Neural cell (in vitro differentiated cells): ENCODE measurements at regions not wholly inside any gene's neighbourhood (a gene's known extent, or its start where the extent isn't known, plus 50 kb on each side); places are given as distances from the start of the nearest gene placed in this dataset.

ENCODE experiments used
- CTCF ChIP-seq: fragments of 450-650 bp; IDR thresholded peaks from 2 replicates; pipeline ENCODE4 v1.5.1; 2014; ENCODE audit warnings: antibody characterized with exemption, mild to moderate bottlenecking, moderate library complexity; ENCODE audit not compliant: poor library complexity, severe bottlenecking
- EP300 ChIP-seq: fragments of 450-650 bp; conservative IDR thresholded peaks from 2 replicates; pipeline ENCODE4 v1.6.1; 2014; ENCODE audit warnings: antibody characterized with exemption, mild to moderate bottlenecking, moderate library complexity; ENCODE audit not compliant: poor library complexity, severe bottlenecking
- EZH2 ChIP-seq: fragments of 200-600, 300-800 bp; shearing (Covaris generic), sonication (generic); IDR thresholded peaks from 2 replicates; pipeline ENCODE4 v1.6.1; 2014; ENCODE audit warnings: antibody characterized with exemption, low read length, borderline replicate concordance, mild to moderate bottlenecking; ENCODE audit not compliant: insufficient read depth, poor library complexity, severe bottlenecking
- POLR2AphosphoS5 ChIP-seq: IDR thresholded peaks from 2 replicates; pipeline ENCODE4 v1.6.1; 2012
- RAD21 ChIP-seq: fragments of 450-650 bp; conservative IDR thresholded peaks from 2 replicates; pipeline ENCODE4 v1.6.1; 2014; ENCODE audit warnings: antibody characterized with exemption, mild to moderate bottlenecking, moderate library complexity
- REST ChIP-seq: IDR thresholded peaks from 2 replicates; pipeline ENCODE4 v1.6.1; 2012; ENCODE audit warnings: borderline replicate concordance
- TAF1 ChIP-seq: IDR thresholded peaks from 2 replicates; pipeline ENCODE4 v1.6.1; 2012; ENCODE audit warnings: low read depth

GRCh38 chr15:49709646-49710214 is 88.9 kb downstream of the DTWD1 start:
- TF ChIP-seq TAF1 (no peak), CTCF (no peak), EZH2 (no peak), EP300 (no peak), REST (no peak), POLR2AphosphoS5 (no peak), RAD21 (no peak)
